Heart left ventricle (tissue), 16 donors: ENCODE measurements at regions not wholly inside any gene's neighbourhood (a gene's known extent, or its start where the extent isn't known, plus 50 kb on each side); places are given as distances from the start of the nearest gene placed in this dataset.

Experiments used
- ATAC-seq, 4 donors: fragments of 200-7000 bp; cut with Tn5 transposase; one replicate each; pipeline ENCODE4 v1.9.1; 2020 to 2022; ENCODE audit warnings: moderate library complexity in 4 of 4, mild to moderate bottlenecking in 3 of 4, moderate number of reproducible peaks in 1 of 4
- DNase-seq, 5 donors: peaks; one replicate each; pipeline ENCODE4 v3.0.0-alpha.2; 2020
- H3K27ac ChIP-seq, 12 donors: fragments of 200-600 bp; sonication (generic) in 4 of 12; one replicate each; pipeline versions ENCODE4 v1.5.0 to v1.8.0; 2016 to 2022; ENCODE audit warnings: mild to moderate bottlenecking in 2 of 12
- H3K27me3 ChIP-seq, 9 donors: fragments of 200-600 bp; sonication (generic) in 2 of 9; one replicate each; pipeline versions ENCODE4 v1.5.1 to v1.8.0; 2016 to 2022; ENCODE audit warnings: mild to moderate bottlenecking in 3 of 9
- H3K36me3 ChIP-seq, 9 donors: fragments of 200-600 bp; sonication (generic) in 2 of 9; one replicate each; pipeline versions ENCODE4 v1.5.0 to v1.8.0; 2018 to 2022; ENCODE audit warnings: mild to moderate bottlenecking in 2 of 9
- H3K4me1 ChIP-seq, 12 donors: fragments of 200-600 bp; sonication (generic) in 4 of 12; one replicate each; pipeline versions ENCODE4 v1.5.0 to v1.8.0; 2016 to 2022; ENCODE audit warnings: mild to moderate bottlenecking in 3 of 12
- H3K4me3 ChIP-seq, 12 donors: fragments of 200-600 bp; sonication (generic) in 4 of 12; one replicate each; pipeline versions ENCODE4 v1.5.0 to v1.8.0; 2017 to 2022; ENCODE audit warnings: mild to moderate bottlenecking in 9 of 12, moderate library complexity in 4 of 12
- H3K9me3 ChIP-seq, 12 donors: fragments of 200-600 bp; sonication (generic) in 4 of 12; one replicate each; pipeline versions ENCODE4 v1.5.0 to v1.8.0; 2016 to 2022; ENCODE audit warnings: mild to moderate bottlenecking in 1 of 12
- POLR2A ChIP-seq, 2 donors: fragments of 450-650 bp; IDR thresholded peaks; one replicate each; pipeline ENCODE4 v1.6.1; 2017; ENCODE audit warnings: antibody characterized with exemption in 2 of 2, mild to moderate bottlenecking in 2 of 2, moderate library complexity in 2 of 2
- WGBS, 4 donors: extraction: QIAGEN DNeasy Blood & Tissue Kit in 2 of 4; methylation state at CpG; one replicate each; pipeline versions ENCODE4 v1.1.5 to v1.1.7; 2013 to 2018; 5-methylcytosine and 5-hydroxymethylcytosine counted together
- intact Hi-C, 10 donors: fragments of 100-400 bp; cut with DNase I; formaldehyde crosslinking; loops; one replicate each; pipeline versions ENCODE4 v1.11.1 to v1.14.2; 2022
- TF ChIP-seq, protein P1 (sequence below), 12 donors: fragments of 200-600 bp; sonication (generic) in 4 of 12; IDR thresholded peaks; one replicate each; pipeline versions ENCODE4 v1.5.0 to v1.8.0; 2018 to 2022; ENCODE audit warnings: antibody characterized with exemption in 12 of 12, mild to moderate bottlenecking in 5 of 12
- donor health status: ischemic (EF 13 %, LVEDD 7.1; RV severe dilation, severe dysfunction).
- donor health status: healthy with polysubstance abuse.
- donor health status: DM: no; HTN: yes; CAD: no.
- donor health status: DM: no; HTN: no; CAD: no.
- donor health status: ischemic (EF 25% LVEDD 6.9; RV normal size, moderate dysfunction).
- donor health status: ischemic (EF 25% LVEDD 5.7; RV mildly dilated, moderate dysfunction).
- donor health status: healthy.
- donor health status: DM: yes; HTN: yes; CAD: no.
- donor health status: ischemic (EF 35%, LVEDD 5.7; RV mildly dilated, moderate dysfunction).
- donor health status: nonischemic (EF 11% LVEDD 7.7; RV severe dilation, severe dysfunction).
- donor health status: DM: yes; HTN: yes; CAD: no.
- donor health status: PGD.
- donor health status: ischemic (EF 29% LVEDD 5.4; RV normal size, mild dysfunction).
- donor health status: nonischemic (EF 23%, LVEDD 6.1; RV moderate dilation, normal function).

- TF ChIP-seq, protein P1, sequence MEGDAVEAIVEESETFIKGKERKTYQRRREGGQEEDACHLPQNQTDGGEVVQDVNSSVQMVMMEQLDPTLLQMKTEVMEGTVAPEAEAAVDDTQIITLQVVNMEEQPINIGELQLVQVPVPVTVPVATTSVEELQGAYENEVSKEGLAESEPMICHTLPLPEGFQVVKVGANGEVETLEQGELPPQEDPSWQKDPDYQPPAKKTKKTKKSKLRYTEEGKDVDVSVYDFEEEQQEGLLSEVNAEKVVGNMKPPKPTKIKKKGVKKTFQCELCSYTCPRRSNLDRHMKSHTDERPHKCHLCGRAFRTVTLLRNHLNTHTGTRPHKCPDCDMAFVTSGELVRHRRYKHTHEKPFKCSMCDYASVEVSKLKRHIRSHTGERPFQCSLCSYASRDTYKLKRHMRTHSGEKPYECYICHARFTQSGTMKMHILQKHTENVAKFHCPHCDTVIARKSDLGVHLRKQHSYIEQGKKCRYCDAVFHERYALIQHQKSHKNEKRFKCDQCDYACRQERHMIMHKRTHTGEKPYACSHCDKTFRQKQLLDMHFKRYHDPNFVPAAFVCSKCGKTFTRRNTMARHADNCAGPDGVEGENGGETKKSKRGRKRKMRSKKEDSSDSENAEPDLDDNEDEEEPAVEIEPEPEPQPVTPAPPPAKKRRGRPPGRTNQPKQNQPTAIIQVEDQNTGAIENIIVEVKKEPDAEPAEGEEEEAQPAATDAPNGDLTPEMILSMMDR (IDR thresholded peaks at IDR 0.05), result no peak
- TF ChIP-seq POLR2A (IDR thresholded peaks at IDR 0.05), result no peak
- intact Hi-C loops, result no loop called here
- no peak overlapping the region for H3K4me3 ChIP-seq
- H3K9me3 ChIP-seq, result no peaks in the 10 kb centered on the region
- ATAC-seq (no peak), DNase-seq (no peak)
- H3K4me1 ChIP-seq, result no peaks in the 10 kb centered on the region
- H3K36me3 ChIP-seq, result no peaks in the 10 kb centered on the region
- H3K27me3 ChIP-seq, result no peaks in the 10 kb centered on the region
- 62 to 75% (median 65%) methylated on average over 1 of the region's 1 CpG for WGBS, 4 donors
- no peak overlapping the region for H3K27ac ChIP-seq
Measured at GRCh38 chr17:12386225-12386624, 279.5 kb upstream of the MYOCD start.

- H3K4me1 ChIP-seq, result no peaks in the 10 kb centered on the region
- H3K27ac ChIP-seq, result no peak overlapping the region
- 76 to 86% (median 78%) methylated on average over 3 of the region's 3 CpGs for WGBS, 4 donors
- intact Hi-C loops, result no loop called here
- H3K9me3 ChIP-seq, result no peaks in the 10 kb centered on the region
- no peak for TF ChIP-seq POLR2A (IDR thresholded peaks at IDR 0.05)
- TF ChIP-seq, protein P1 (IDR thresholded peaks at IDR 0.05), result no peak
- DNase-seq (no peak), ATAC-seq (no peak)
- H3K27me3 ChIP-seq, result no peaks in the 10 kb centered on the region
- no peaks in the 10 kb centered on the region for H3K36me3 ChIP-seq
- H3K4me3 ChIP-seq, result no peak overlapping the region
Measured at GRCh38 chr17:12388226-12388625, 277.5 kb upstream of the MYOCD start.

DNA sequence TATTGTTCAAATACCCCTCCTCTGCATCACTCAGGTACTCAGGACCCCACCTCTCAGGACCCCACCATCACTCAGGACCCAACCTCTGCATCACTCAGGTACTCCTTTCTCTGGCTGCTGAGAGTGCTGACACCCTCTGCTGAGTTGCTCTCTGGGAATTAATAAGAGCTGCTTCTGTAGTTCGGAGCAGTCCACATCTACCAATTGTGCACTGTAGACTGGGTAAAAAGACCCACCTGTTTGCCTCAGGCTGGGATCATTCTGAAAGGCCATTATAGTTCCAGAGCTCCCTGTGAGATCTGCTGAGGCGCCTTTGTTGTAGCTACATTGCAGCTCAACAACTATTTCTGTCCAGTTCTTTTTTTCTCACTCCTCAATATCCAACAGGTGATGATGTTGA lies 276.3 kb upstream of the MYOCD start:
- H3K27me3 ChIP-seq, result no peaks in the 10 kb centered on the region
- H3K9me3 ChIP-seq, result no peaks in the 10 kb centered on the region
- H3K27ac ChIP-seq, result no peak overlapping the region
- no peaks in the 10 kb centered on the region for H3K4me1 ChIP-seq
- intact Hi-C loops, result no loop called here
- ATAC-seq, result no peak
- no peaks in the 10 kb centered on the region for H3K36me3 ChIP-seq
- WGBS, 4 donors, result 94 to 100% (median 99%) methylated on average over 2 of the region's 2 CpGs
- no peak for DNase-seq
- TF ChIP-seq, protein P1 (IDR thresholded peaks at IDR 0.05), result no peak
- TF ChIP-seq POLR2A (IDR thresholded peaks at IDR 0.05), result no peak
- H3K4me3 ChIP-seq, result no peak overlapping the region

DNA sequence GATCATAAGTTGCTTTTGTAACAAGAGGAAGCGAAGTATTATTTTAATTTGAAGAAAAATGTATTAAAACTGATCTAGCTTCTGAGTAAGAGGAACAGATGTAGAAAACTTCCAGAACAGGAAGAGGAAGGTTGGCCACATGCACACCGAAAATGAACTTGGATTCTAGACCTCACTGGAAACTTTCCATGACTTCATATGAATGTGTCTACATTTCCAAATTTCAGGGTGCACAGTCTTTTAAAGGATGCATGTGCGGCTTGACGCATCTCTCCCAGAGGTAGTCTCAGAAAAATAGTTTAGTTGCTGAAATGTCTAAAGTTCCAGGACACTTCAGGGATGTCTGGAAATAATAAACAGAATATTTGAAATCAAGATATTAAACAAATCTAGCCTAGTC lies 275.1 kb upstream of the MYOCD start:
- intact Hi-C loops, result no loop called here
- WGBS, 4 donors, result 79 to 86% (median 81%) methylated on average over 4 of the region's 4 CpGs
- Histone ChIP-seq H3K27ac (no peak overlapping the region), H3K36me3 (no peaks in the 10 kb centered on the region), H3K9me3 (no peaks in the 10 kb centered on the region), H3K4me3 (no peak overlapping the region), H3K27me3 (no peaks in the 10 kb centered on the region), H3K4me1 (no peaks in the 10 kb centered on the region)
- ATAC-seq (no peak), DNase-seq (no peak)
- TF ChIP-seq, protein P1 (IDR thresholded peaks at IDR 0.05), result no peak
- no peak for TF ChIP-seq POLR2A (IDR thresholded peaks at IDR 0.05)
